LNCaP clone FGC (cell line): ENCODE measurements at regions not wholly inside any gene's neighbourhood (a gene's known extent, or its start where the extent isn't known, plus 50 kb on each side); places are given as distances from the start of the nearest gene placed in this dataset.

Experiments used
- DNase-seq: peaks from one replicate; pipeline ENCODE4 v3.0.0-alpha.2; 2011; ENCODE audit warnings: low read depth
- H3K4me3 ChIP-seq: 2 replicates; pipeline ENCODE4 v1.5.1; 2011; ENCODE audit warnings: mild to moderate bottlenecking, low read depth, low read length, control low read depth
- TF ChIP-seq, protein P1 (sequence below): IDR thresholded peaks from 2 replicates; pipeline ENCODE4 v1.5.1; 2012; ENCODE audit warnings: mild to moderate bottlenecking; ENCODE audit not compliant: control insufficient read depth, insufficient read depth; ENCODE audit errors: extremely low read depth

GRCh38 chr11:70872955-70873735, 379.2 kb downstream of the SHANK2 start:
- TF ChIP-seq, protein P1, sequence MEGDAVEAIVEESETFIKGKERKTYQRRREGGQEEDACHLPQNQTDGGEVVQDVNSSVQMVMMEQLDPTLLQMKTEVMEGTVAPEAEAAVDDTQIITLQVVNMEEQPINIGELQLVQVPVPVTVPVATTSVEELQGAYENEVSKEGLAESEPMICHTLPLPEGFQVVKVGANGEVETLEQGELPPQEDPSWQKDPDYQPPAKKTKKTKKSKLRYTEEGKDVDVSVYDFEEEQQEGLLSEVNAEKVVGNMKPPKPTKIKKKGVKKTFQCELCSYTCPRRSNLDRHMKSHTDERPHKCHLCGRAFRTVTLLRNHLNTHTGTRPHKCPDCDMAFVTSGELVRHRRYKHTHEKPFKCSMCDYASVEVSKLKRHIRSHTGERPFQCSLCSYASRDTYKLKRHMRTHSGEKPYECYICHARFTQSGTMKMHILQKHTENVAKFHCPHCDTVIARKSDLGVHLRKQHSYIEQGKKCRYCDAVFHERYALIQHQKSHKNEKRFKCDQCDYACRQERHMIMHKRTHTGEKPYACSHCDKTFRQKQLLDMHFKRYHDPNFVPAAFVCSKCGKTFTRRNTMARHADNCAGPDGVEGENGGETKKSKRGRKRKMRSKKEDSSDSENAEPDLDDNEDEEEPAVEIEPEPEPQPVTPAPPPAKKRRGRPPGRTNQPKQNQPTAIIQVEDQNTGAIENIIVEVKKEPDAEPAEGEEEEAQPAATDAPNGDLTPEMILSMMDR, result no peak
- no peak for DNase-seq
- no peak overlapping the region for H3K4me3 ChIP-seq

- DNase-seq, result no peak
These were observed 378.5 kb downstream of the SHANK2 start for GRCh38 chr11:70873736-70874412.

GRCh38 chr11:70876685-70877084, 375.7 kb downstream of the SHANK2 start:
- no peak for DNase-seq
- TF ChIP-seq, protein P1, result no peak

More at GRCh38 chr11:70873736-70874412, 378.5 kb downstream of the SHANK2 start:
- no peak overlapping the region for H3K4me3 ChIP-seq
- TF ChIP-seq, protein P1, result no peak

DNA sequence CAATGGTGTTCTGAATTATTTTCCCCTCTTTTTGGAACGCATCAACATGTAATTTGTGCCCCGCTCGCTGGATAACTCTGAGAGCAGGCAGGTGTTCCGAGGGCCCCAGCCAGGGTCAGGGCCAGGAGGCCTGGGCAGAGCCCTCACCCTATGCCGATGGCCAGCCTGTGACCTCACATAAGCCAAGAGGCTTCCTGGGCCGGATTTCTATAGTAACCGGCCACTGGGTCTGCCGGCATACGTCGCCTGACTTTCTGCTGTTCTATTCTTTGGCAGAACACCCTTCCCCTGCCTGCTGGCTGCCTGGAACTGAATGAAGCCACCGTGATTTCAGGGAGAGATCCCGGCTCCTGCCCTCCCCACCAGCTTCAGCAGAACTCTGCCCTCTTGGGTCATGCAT, 375.2 kb downstream of the SHANK2 start:
- TF ChIP-seq, protein P1, result no peak

More at GRCh38 chr11:70876685-70877084, 375.7 kb downstream of the SHANK2 start:
- H3K4me3 ChIP-seq, result no peak overlapping the region

GRCh38 chr11:70878366-70878765, 374.0 kb downstream of the SHANK2 start:
- TF ChIP-seq, protein P1, result no peak
- H3K4me3 ChIP-seq, result no peak overlapping the region
- DNase-seq, result no peak

More for the DNA sequence above, 375.2 kb downstream of the SHANK2 start:
- DNase-seq, result no peak
- H3K4me3 ChIP-seq, result no peak overlapping the region

GRCh38 chr11:70879601-70880285, 372.6 kb downstream of the SHANK2 start:
- DNase-seq, result no peak
- TF ChIP-seq, protein P1, result no peak
- no peak overlapping the region for H3K4me3 ChIP-seq
